ENCODE measurements at regions not wholly inside any gene's neighbourhood (a gene's known extent, or its start where the extent isn't known, plus 50 kb on each side); places are given as distances from the start of the nearest gene placed in this dataset.

DNA sequence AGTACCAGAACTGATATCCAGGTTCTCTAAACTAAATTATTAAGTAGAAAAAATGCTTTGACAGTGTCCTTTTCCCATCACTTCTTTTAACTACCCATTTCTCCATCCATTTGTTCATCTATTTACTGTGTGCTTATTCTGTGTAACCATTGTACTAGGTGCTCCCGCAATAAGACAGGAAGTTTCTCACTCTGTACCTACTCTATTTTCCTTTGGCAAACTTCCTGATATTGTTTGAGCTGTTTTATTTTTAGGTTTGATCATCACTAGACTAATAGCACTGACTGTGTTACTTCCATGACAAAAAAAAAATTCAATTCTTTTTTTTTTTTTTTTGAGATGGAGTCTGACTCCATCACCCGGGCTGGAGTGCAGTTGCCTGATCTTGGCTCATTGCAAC is 102.5 kb upstream of the CASK start:
- ATAC-seq (no peak), DNase-seq (ENCODE audit: low read depth, low spot score) (no peak)
- Histone ChIP-seq H3K27me3 (ENCODE audit: control insufficient read depth, insufficient read depth, low read length) (no peaks in the 10 kb centered on the region), H3K27ac (ENCODE audit: low read length) (no peak overlapping the region), H3K4me3 (ENCODE audit: low read depth in 2 of 2, low read length in 2 of 2) (no peak overlapping the region), H3K36me3 (ENCODE audit: control insufficient read depth, insufficient read depth, low read length) (no peaks in the 10 kb centered on the region), H3K4me1 (ENCODE audit: control insufficient read depth, insufficient read depth, low read length) (no peaks in the 10 kb centered on the region), H3K9me3 (ENCODE audit: control insufficient read depth, insufficient read depth, low read depth, low read length) (no peaks in the 10 kb centered on the region)
- TF ChIP-seq TCF7L2 (IDR thresholded peaks at IDR 0.05; ENCODE audit: low read depth, low read length) (no peak), SIN3A (IDR thresholded peaks at IDR 0.05; ENCODE audit: borderline replicate concordance, insufficient read depth, low read depth, low read length) (no peak), POLR2AphosphoS5 (IDR thresholded peaks at IDR 0.05; ENCODE audit: low read depth, low read length) (no peak)
- TF ChIP-seq, protein P1, sequence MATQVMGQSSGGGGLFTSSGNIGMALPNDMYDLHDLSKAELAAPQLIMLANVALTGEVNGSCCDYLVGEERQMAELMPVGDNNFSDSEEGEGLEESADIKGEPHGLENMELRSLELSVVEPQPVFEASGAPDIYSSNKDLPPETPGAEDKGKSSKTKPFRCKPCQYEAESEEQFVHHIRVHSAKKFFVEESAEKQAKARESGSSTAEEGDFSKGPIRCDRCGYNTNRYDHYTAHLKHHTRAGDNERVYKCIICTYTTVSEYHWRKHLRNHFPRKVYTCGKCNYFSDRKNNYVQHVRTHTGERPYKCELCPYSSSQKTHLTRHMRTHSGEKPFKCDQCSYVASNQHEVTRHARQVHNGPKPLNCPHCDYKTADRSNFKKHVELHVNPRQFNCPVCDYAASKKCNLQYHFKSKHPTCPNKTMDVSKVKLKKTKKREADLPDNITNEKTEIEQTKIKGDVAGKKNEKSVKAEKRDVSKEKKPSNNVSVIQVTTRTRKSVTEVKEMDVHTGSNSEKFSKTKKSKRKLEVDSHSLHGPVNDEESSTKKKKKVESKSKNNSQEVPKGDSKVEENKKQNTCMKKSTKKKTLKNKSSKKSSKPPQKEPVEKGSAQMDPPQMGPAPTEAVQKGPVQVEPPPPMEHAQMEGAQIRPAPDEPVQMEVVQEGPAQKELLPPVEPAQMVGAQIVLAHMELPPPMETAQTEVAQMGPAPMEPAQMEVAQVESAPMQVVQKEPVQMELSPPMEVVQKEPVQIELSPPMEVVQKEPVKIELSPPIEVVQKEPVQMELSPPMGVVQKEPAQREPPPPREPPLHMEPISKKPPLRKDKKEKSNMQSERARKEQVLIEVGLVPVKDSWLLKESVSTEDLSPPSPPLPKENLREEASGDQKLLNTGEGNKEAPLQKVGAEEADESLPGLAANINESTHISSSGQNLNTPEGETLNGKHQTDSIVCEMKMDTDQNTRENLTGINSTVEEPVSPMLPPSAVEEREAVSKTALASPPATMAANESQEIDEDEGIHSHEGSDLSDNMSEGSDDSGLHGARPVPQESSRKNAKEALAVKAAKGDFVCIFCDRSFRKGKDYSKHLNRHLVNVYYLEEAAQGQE (IDR thresholded peaks at IDR 0.05; ENCODE audit: insufficient read depth in 1 of 2, low read depth in 2 of 2, low read length in 1 of 2) = no peak
- TF ChIP-seq, protein P2, sequence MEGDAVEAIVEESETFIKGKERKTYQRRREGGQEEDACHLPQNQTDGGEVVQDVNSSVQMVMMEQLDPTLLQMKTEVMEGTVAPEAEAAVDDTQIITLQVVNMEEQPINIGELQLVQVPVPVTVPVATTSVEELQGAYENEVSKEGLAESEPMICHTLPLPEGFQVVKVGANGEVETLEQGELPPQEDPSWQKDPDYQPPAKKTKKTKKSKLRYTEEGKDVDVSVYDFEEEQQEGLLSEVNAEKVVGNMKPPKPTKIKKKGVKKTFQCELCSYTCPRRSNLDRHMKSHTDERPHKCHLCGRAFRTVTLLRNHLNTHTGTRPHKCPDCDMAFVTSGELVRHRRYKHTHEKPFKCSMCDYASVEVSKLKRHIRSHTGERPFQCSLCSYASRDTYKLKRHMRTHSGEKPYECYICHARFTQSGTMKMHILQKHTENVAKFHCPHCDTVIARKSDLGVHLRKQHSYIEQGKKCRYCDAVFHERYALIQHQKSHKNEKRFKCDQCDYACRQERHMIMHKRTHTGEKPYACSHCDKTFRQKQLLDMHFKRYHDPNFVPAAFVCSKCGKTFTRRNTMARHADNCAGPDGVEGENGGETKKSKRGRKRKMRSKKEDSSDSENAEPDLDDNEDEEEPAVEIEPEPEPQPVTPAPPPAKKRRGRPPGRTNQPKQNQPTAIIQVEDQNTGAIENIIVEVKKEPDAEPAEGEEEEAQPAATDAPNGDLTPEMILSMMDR (IDR thresholded peaks at IDR 0.05) = no peak
- POLR2A ChIA-PET = no interaction called here
- intact Hi-C loops (cut with micrococcal nuclease; ENCODE audit: unreplicated experiment) (no loop called here), in situ Hi-C loops (cut with HindIII; ENCODE audit: low pct_unique_long_range_greater_than_20kb, low sequenced_read_pairs) (no loop called here)
- BruUV-seq (replicated peaks) = no TSS peak
- CTCF ChIA-PET = no interaction called here

DNA sequence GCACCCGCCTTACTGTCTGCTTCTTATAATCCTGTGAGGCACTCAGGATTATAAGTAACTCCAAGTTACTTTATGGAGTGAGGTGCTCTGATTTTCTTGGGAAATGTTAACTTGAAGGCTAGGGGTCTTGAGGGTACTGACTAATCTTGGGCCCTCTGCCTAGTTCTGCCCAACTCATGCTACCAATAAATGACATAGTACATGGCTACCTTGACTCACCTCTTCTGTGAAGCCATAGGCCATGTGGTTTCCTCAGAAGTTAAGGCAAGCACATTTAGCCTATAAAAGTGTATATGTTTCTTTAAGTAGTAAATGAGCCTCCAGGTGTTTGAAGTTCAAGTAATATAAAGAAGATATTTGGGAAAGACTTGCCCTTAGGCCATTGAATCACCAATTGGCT is 99.8 kb upstream of the CASK start:
- no peak for ATAC-seq
- no peak for DNase-seq (ENCODE audit: low read depth, low spot score)
- no peak overlapping the region for H3K27ac ChIP-seq (ENCODE audit: low read length)
- ChIA-PET POLR2A (no interaction called here), CTCF (no interaction called here)
- no TSS peak for BruUV-seq (replicated peaks)
- H3K36me3 ChIP-seq (ENCODE audit: control insufficient read depth, insufficient read depth, low read length) = no peaks in the 10 kb centered on the region
- intact Hi-C loops (cut with micrococcal nuclease; ENCODE audit: unreplicated experiment) = no loop called here
- H3K4me3 ChIP-seq (ENCODE audit: low read depth in 2 of 2, low read length in 2 of 2) = no peak overlapping the region
- H3K27me3 ChIP-seq (ENCODE audit: control insufficient read depth, insufficient read depth, low read length) = no peaks in the 10 kb centered on the region
- no peaks in the 10 kb centered on the region for H3K9me3 ChIP-seq (ENCODE audit: control insufficient read depth, insufficient read depth, low read depth, low read length)
- in situ Hi-C loops (cut with HindIII; ENCODE audit: low pct_unique_long_range_greater_than_20kb, low sequenced_read_pairs) = no loop called here
- no peaks in the 10 kb centered on the region for H3K4me1 ChIP-seq (ENCODE audit: control insufficient read depth, insufficient read depth, low read length)
- no peak for TF ChIP-seq SIN3A (IDR thresholded peaks at IDR 0.05; ENCODE audit: borderline replicate concordance, insufficient read depth, low read depth, low read length)
- TF ChIP-seq, protein P2 (IDR thresholded peaks at IDR 0.05) = no peak
- TF ChIP-seq POLR2AphosphoS5 (IDR thresholded peaks at IDR 0.05; ENCODE audit: low read depth, low read length) = no peak
- no peak for TF ChIP-seq TCF7L2 (IDR thresholded peaks at IDR 0.05; ENCODE audit: low read depth, low read length)
- TF ChIP-seq, protein P1 (IDR thresholded peaks at IDR 0.05; ENCODE audit: insufficient read depth in 1 of 2, low read depth in 2 of 2, low read length in 1 of 2) = no peak

Measured in Panc1 (cell line).